CD4-positive, alpha-beta T cell (primary cell): ENCODE measurements at regions not wholly inside any gene's neighbourhood (a gene's known extent, or its start where the extent isn't known, plus 50 kb on each side); places are given as distances from the start of the nearest gene placed in this dataset.

Experiments
- ATAC-seq: fragments of 200-7000 bp; cut with Tn5 transposase; one replicate; pipeline ENCODE4 v1.10.0; 2022; ENCODE audit warnings: mild to moderate bottlenecking; ENCODE audit not compliant: poor library complexity
- CTCF ChIA-PET: fragments of 350-600 bp; sonication (Branson Sonifier 250); formaldehyde crosslinking; loops from one replicate; lab custom pipeline; 2021; ENCODE audit warnings: antibody characterized with exemption, inconsistent platforms; lab: Charles Lee
- POLR2A ChIA-PET: fragments of 350-600 bp; sonication (Branson Sonifier 250); formaldehyde crosslinking; loops from one replicate; lab custom pipeline; 2021; ENCODE audit warnings: antibody characterized with exemption, inconsistent platforms; lab: Charles Lee
- DNase-seq, 14 experiments: peaks; one replicate each; pipeline ENCODE4 v3.0.0-alpha.2; 2013 to 2020; ENCODE audit warnings: mixed read lengths in 2 of 14
- H3K27ac ChIP-seq, 2 donors: one replicate each; pipeline versions ENCODE4 v1.5.1 to v1.7.0; 2013; ENCODE audit warnings: low read length in 2 of 2, low read depth in 1 of 2, mild to moderate bottlenecking in 1 of 2
- H3K27me3 ChIP-seq, 2 experiments: 1 replicate in 1 of 2; 2 replicates in 1 of 2; pipeline versions ENCODE4 v1.6.1 to v1.7.0; 2013; ENCODE audit warnings: low read length in 2 of 2, control low read depth in 1 of 2, mild to moderate bottlenecking in 1 of 2, moderate library complexity in 1 of 2; ENCODE audit not compliant: insufficient read depth in 2 of 2, control insufficient read depth in 1 of 2
- H3K36me3 ChIP-seq: one replicate; pipeline ENCODE4 v1.6.1; 2013; ENCODE audit warnings: low read length, control low read depth; ENCODE audit not compliant: insufficient read depth
- H3K4me1 ChIP-seq: one replicate; pipeline ENCODE4 v1.6.1; 2013; ENCODE audit warnings: low read length, control low read depth; ENCODE audit not compliant: insufficient read depth
- H3K4me3 ChIP-seq: one replicate; pipeline ENCODE4 v1.5.1; 2013; ENCODE audit warnings: mild to moderate bottlenecking, low read length, moderate library complexity
- H3K9me3 ChIP-seq, 2 experiments: 1 replicate in 1 of 2; 2 replicates in 1 of 2; pipeline versions ENCODE4 v1.6.1 to v1.7.0; 2013; ENCODE audit warnings: low read length in 2 of 2, mild to moderate bottlenecking in 2 of 2, control low read depth in 1 of 2, moderate library complexity in 1 of 2; ENCODE audit not compliant: control insufficient read depth in 1 of 2, insufficient read depth in 1 of 2
- H3K27ac Mint-ChIP-seq: one replicate; pipeline ENCODE4 v1.8.0; 2020; ENCODE audit warnings: mixed read lengths
- H3K27me3 Mint-ChIP-seq: one replicate; pipeline ENCODE4 v1.8.0; 2021; ENCODE audit warnings: mixed read lengths
- H3K36me3 Mint-ChIP-seq: one replicate; pipeline ENCODE4 v1.8.0; 2021; ENCODE audit warnings: low read depth, mixed read lengths
- H3K4me1 Mint-ChIP-seq: one replicate; pipeline ENCODE4 v1.8.0; 2021; ENCODE audit warnings: low read depth, mixed read lengths
- H3K4me3 Mint-ChIP-seq: one replicate; pipeline ENCODE4 v1.8.0; 2020; ENCODE audit warnings: mild to moderate bottlenecking, mixed read lengths
- H3K9me3 Mint-ChIP-seq: one replicate; pipeline ENCODE4 v1.8.0; 2020; ENCODE audit warnings: mixed read lengths
- intact Hi-C, 2 experiments: fragments of 100-400 bp; cut with DNase I in 1 of 2; cut with micrococcal nuclease in 1 of 2; formaldehyde crosslinking; loops; one replicate each; pipeline versions ENCODE4 v1.15.1 to v1.9.0; 2023 to 2025; cut with DNase I, micrococcal nuclease
- TF ChIP-seq, protein P1 (sequence below): fragments of 200-600 bp; IDR thresholded peaks from one replicate; pipeline ENCODE4 v1.8.0; 2022; ENCODE audit warnings: antibody characterized with exemption, mild to moderate bottlenecking

GRCh38 chr13:84831666-84832657, 949.7 kb upstream of the SLITRK1 start:
- ChIA-PET CTCF (no interaction called here), POLR2A (no interaction called here)
- Histone ChIP-seq H3K27me3 (no peaks in the 10 kb centered on the region), H3K27ac (no peak overlapping the region), H3K36me3 (no peaks in the 10 kb centered on the region), H3K9me3 (peaks cover 0 to 11% of the 10 kb centered on the region in 2 experiments), H3K4me3 (no peak overlapping the region), H3K4me1 (no peaks in the 10 kb centered on the region)
- ATAC-seq (no peak), DNase-seq (peak in 1 of 14 experiments; percentile 6)
- intact Hi-C loops, result no loop called here
- no peaks in the 10 kb centered on the region for H3K27me3 Mint-ChIP-seq
- no peaks in the 10 kb centered on the region for H3K36me3 Mint-ChIP-seq
- H3K27ac Mint-ChIP-seq, result no peak overlapping the region
- H3K9me3 Mint-ChIP-seq, result no peaks in the 10 kb centered on the region
- TF ChIP-seq, protein P1, sequence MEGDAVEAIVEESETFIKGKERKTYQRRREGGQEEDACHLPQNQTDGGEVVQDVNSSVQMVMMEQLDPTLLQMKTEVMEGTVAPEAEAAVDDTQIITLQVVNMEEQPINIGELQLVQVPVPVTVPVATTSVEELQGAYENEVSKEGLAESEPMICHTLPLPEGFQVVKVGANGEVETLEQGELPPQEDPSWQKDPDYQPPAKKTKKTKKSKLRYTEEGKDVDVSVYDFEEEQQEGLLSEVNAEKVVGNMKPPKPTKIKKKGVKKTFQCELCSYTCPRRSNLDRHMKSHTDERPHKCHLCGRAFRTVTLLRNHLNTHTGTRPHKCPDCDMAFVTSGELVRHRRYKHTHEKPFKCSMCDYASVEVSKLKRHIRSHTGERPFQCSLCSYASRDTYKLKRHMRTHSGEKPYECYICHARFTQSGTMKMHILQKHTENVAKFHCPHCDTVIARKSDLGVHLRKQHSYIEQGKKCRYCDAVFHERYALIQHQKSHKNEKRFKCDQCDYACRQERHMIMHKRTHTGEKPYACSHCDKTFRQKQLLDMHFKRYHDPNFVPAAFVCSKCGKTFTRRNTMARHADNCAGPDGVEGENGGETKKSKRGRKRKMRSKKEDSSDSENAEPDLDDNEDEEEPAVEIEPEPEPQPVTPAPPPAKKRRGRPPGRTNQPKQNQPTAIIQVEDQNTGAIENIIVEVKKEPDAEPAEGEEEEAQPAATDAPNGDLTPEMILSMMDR, result no peak
- no peaks in the 10 kb centered on the region for H3K4me1 Mint-ChIP-seq
- H3K4me3 Mint-ChIP-seq, result no peak overlapping the region

DNA sequence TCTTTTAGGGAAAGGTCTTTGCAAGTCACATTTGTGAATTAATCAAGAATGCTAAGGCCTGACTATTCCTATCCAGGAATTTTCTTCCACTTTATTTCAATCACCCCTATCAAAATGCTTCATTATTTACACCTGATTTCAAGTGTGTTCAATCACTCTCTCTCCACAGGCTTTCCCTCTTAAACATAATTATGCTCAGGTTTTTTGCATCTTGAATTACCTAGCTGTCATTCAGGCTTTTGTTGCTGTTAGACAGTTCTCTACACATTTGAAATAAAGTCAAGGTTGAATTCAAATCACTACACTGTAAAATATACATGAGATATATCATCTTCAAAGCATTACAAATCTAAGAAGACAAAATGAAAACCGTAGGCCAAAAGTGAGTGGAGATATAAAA, 941.3 kb upstream of the SLITRK1 start:
- ChIA-PET CTCF (no interaction called here), POLR2A (no interaction called here)
- TF ChIP-seq, protein P1, result no peak
- Mint-ChIP-seq H3K36me3 (no peaks in the 10 kb centered on the region), H3K27me3 (no peaks in the 10 kb centered on the region), H3K4me3 (no peak overlapping the region), H3K27ac (no peak overlapping the region), H3K9me3 (no peaks in the 10 kb centered on the region), H3K4me1 (no peaks in the 10 kb centered on the region)
- Histone ChIP-seq H3K9me3 (no peaks in the 10 kb centered on the region), H3K4me3 (no peak overlapping the region), H3K36me3 (no peaks in the 10 kb centered on the region), H3K27me3 (no peaks in the 10 kb centered on the region), H3K27ac (no peak overlapping the region), H3K4me1 (no peaks in the 10 kb centered on the region)
- no peak for DNase-seq
- ATAC-seq, result no peak
- intact Hi-C loops, result no loop called here

- Histone ChIP-seq H3K9me3 (no peaks in the 10 kb centered on the region), H3K27ac (no peak overlapping the region), H3K36me3 (no peaks in the 10 kb centered on the region), H3K27me3 (no peaks in the 10 kb centered on the region), H3K4me1 (no peaks in the 10 kb centered on the region), H3K4me3 (no peak overlapping the region)
- ATAC-seq (no peak), DNase-seq (no peak)
- intact Hi-C loops, result no loop called here
- no peaks in the 10 kb centered on the region for H3K36me3 Mint-ChIP-seq
- H3K4me1 Mint-ChIP-seq, result no peaks in the 10 kb centered on the region
- CTCF ChIA-PET, result no interaction called here
- TF ChIP-seq, protein P1, result no peak
- no peak overlapping the region for H3K27ac Mint-ChIP-seq
- peaks cover 2% of the 10 kb centered on the region for H3K9me3 Mint-ChIP-seq
- H3K27me3 Mint-ChIP-seq, result no peaks in the 10 kb centered on the region
- no peak overlapping the region for H3K4me3 Mint-ChIP-seq
- POLR2A ChIA-PET, result no interaction called here
Observed at GRCh38 chr13:84821261-84821660, 939.0 kb upstream of the SLITRK1 start.
